GM21786 (cell line): ENCODE measurements at regions not wholly inside any gene's neighbourhood (a gene's known extent, or its start where the extent isn't known, plus 50 kb on each side); places are given as distances from the start of the nearest gene placed in this dataset.
A peak's percentile ranks its signal among the peaks of the same experiment; 100 is the strongest.
"Not testable (repeated sequence)": the region's sequence is repeated elsewhere in the genome, so short reads cannot be mapped to it uniquely, and the experiment has no call there.

Experiments used
- ATAC-seq: cut with Tn5 transposase; IDR thresholded peaks from one replicate; pipeline ENCODE4 v1.9.1; 2021; ENCODE audit not compliant: unreplicated experiment

- no peak for ATAC-seq
Observed at GRCh38 chr4:81685104-81685503, 213.4 kb upstream of the RASGEF1B start.

GRCh38 chr4:81684352-81684751 is 212.6 kb upstream of the RASGEF1B start:
- no peak for ATAC-seq

- no peak for ATAC-seq
Observed at GRCh38 chr4:81682492-81682891, 210.8 kb upstream of the RASGEF1B start.

- ATAC-seq: no peak
Observed at GRCh38 chr4:81679315-81679714, 207.6 kb upstream of the RASGEF1B start.

GRCh38 chr4:81678801-81679200 is 207.1 kb upstream of the RASGEF1B start:
- ATAC-seq: no peak

GRCh38 chr4:81676537-81676936 is 204.8 kb upstream of the RASGEF1B start:
- ATAC-seq: no peak

GRCh38 chr4:81675791-81676393 is 204.2 kb upstream of the RASGEF1B start:
- ATAC-seq: no peak

- no peak for ATAC-seq
Observed at GRCh38 chr4:81673961-81674360, 202.3 kb upstream of the RASGEF1B start.

- not testable (repeated sequence) for ATAC-seq
Observed at GRCh38 chr4:81668328-81668727, 196.6 kb upstream of the RASGEF1B start.

- ATAC-seq: no peak
Observed at GRCh38 chr4:81667539-81667938, 195.8 kb upstream of the RASGEF1B start.

GRCh38 chr4:81666491-81666890 is 194.8 kb upstream of the RASGEF1B start:
- ATAC-seq: no peak

GRCh38 chr4:81665649-81666048 is 193.9 kb upstream of the RASGEF1B start:
- ATAC-seq: no peak

GRCh38 chr4:81665045-81665444 is 193.3 kb upstream of the RASGEF1B start:
- no peak for ATAC-seq

GRCh38 chr4:81664079-81664478 is 192.4 kb upstream of the RASGEF1B start:
- ATAC-seq: no peak

GRCh38 chr4:81663368-81663767 is 191.7 kb upstream of the RASGEF1B start:
- no peak for ATAC-seq

- no peak for ATAC-seq
Observed at GRCh38 chr4:81659051-81659450, 187.3 kb upstream of the RASGEF1B start.

- no peak for ATAC-seq
Observed at GRCh38 chr4:81652069-81652478, 180.4 kb upstream of the RASGEF1B start.

GRCh38 chr4:81651243-81651899 is 179.7 kb upstream of the RASGEF1B start:
- no peak for ATAC-seq

- ATAC-seq: no peak
Observed at GRCh38 chr4:81650606-81651242, 179.0 kb upstream of the RASGEF1B start.

GRCh38 chr4:81648576-81649275 is 177.0 kb upstream of the RASGEF1B start:
- ATAC-seq: peak; percentile 98

- ATAC-seq: no peak
Observed at GRCh38 chr4:81647388-81647787, 175.7 kb upstream of the RASGEF1B start.

- ATAC-seq: no peak
Observed at GRCh38 chr4:81642543-81642942, 170.8 kb upstream of the RASGEF1B start.
